NCI-H69 (cell line): ENCODE measurements at regions not wholly inside any gene's neighbourhood (a gene's known extent, or its start where the extent isn't known, plus 50 kb on each side); places are given as distances from the start of the nearest gene placed in this dataset.
A peak's percentile ranks its signal among the peaks of the same experiment; 100 is the strongest.
"Not testable (repeated sequence)": the region's sequence is repeated elsewhere in the genome, so short reads cannot be mapped to it uniquely, and the experiment has no call there.

Experiments
- DNase-seq: peaks from one replicate; lab custom pipeline; 2025; lab: John Stamatoyannopoulos, UW

- DNase-seq: no peak
These were observed 164.0 kb downstream of the ASMT start for GRCh38 chrX:1778817-1779216.

GRCh38 chrX:1779626-1780025 is 164.8 kb downstream of the ASMT start:
- no peak for DNase-seq

GRCh38 chrX:1781766-1782165 is 166.9 kb downstream of the ASMT start:
- no peak for DNase-seq

- DNase-seq: no peak
These were observed 169.9 kb downstream of the ASMT start for GRCh38 chrX:1784773-1785172.

GRCh38 chrX:1788300-1788911 is 173.5 kb downstream of the ASMT start:
- DNase-seq: no peak

GRCh38 chrX:1792636-1793035 is 177.8 kb downstream of the ASMT start:
- DNase-seq: no peak

GRCh38 chrX:1794586-1794985 is 179.7 kb downstream of the ASMT start:
- DNase-seq: no peak

GRCh38 chrX:1802912-1803311 is 188.1 kb downstream of the ASMT start:
- no peak for DNase-seq

- DNase-seq: no peak
These were observed 188.9 kb downstream of the ASMT start for GRCh38 chrX:1803741-1804140.

- peak; percentile 44 for DNase-seq
These were observed 192.5 kb downstream of the ASMT start for GRCh38 chrX:1807301-1807731.

GRCh38 chrX:1809581-1809980 is 194.7 kb downstream of the ASMT start:
- DNase-seq: no peak

- DNase-seq: no peak
These were observed 198.9 kb downstream of the ASMT start for GRCh38 chrX:1813809-1814208.

GRCh38 chrX:1815456-1816175 is 200.8 kb downstream of the ASMT start:
- no peak for DNase-seq

GRCh38 chrX:1816387-1816982 is 201.6 kb downstream of the ASMT start:
- DNase-seq: not testable (repeated sequence)

- no peak for DNase-seq
These were observed 207.0 kb downstream of the ASMT start for GRCh38 chrX:1821846-1822245.

- no peak for DNase-seq
These were observed 210.0 kb downstream of the ASMT start for GRCh38 chrX:1824855-1825254.

GRCh38 chrX:1833656-1834360 is 218.9 kb downstream of the ASMT start:
- DNase-seq: no peak

GRCh38 chrX:1835056-1835455 is 220.2 kb downstream of the ASMT start:
- no peak for DNase-seq

GRCh38 chrX:1836683-1837082 is 221.8 kb downstream of the ASMT start:
- DNase-seq: no peak

GRCh38 chrX:1841746-1842145 is 226.9 kb downstream of the ASMT start:
- DNase-seq: no peak

- DNase-seq: not testable (repeated sequence)
These were observed 232.1 kb downstream of the ASMT start for GRCh38 chrX:1847000-1847399.

- not testable (repeated sequence) for DNase-seq
These were observed 232.9 kb downstream of the ASMT start for GRCh38 chrX:1847790-1848189.

GRCh38 chrX:1851527-1851926 is 236.7 kb downstream of the ASMT start:
- no peak for DNase-seq
